ENCODE measurements at regions not wholly inside any gene's neighbourhood (a gene's known extent, or its start where the extent isn't known, plus 50 kb on each side); places are given as distances from the start of the nearest gene placed in this dataset.
"Not testable (repeated sequence)": the region's sequence is repeated elsewhere in the genome, so short reads cannot be mapped to it uniquely, and the experiment has no call there.

GRCh38 chr5:154673506-154673905 is 81.7 kb upstream of the LARP1 start:
- Mint-ChIP-seq H3K9me3 (no peaks in the 10 kb centered on the region), H3K4me3 (no peak overlapping the region), H3K27me3 (ENCODE audit: low read depth) (no peaks in the 10 kb centered on the region), H3K4me1 (ENCODE audit: low read depth) (no peaks in the 10 kb centered on the region), H3K36me3 (ENCODE audit: insufficient read depth) (no peaks in the 10 kb centered on the region)
- no peak for DNase-seq
- no peak for ATAC-seq

GRCh38 chr5:154669913-154670312 is 85.3 kb upstream of the LARP1 start:
- not testable (repeated sequence) for ATAC-seq; H3K4me3 Mint-ChIP-seq; H3K36me3 Mint-ChIP-seq (ENCODE audit: insufficient read depth); DNase-seq; H3K27me3 Mint-ChIP-seq (ENCODE audit: low read depth); H3K4me1 Mint-ChIP-seq (ENCODE audit: low read depth)
- H3K9me3 Mint-ChIP-seq = peaks cover 11% of the 10 kb centered on the region

GRCh38 chr5:154669402-154669801 is 85.8 kb upstream of the LARP1 start:
- ATAC-seq = no peak
- no peak for DNase-seq
- peaks cover 15% of the 10 kb centered on the region for H3K9me3 Mint-ChIP-seq
- no peaks in the 10 kb centered on the region for H3K27me3 Mint-ChIP-seq (ENCODE audit: low read depth)
- peaks cover 2% of the 10 kb centered on the region for H3K36me3 Mint-ChIP-seq (ENCODE audit: insufficient read depth)
- H3K4me3 Mint-ChIP-seq = no peak overlapping the region
- no peaks in the 10 kb centered on the region for H3K4me1 Mint-ChIP-seq (ENCODE audit: low read depth)

- H3K4me3 Mint-ChIP-seq = no peak overlapping the region
- H3K9me3 Mint-ChIP-seq = peaks cover 18% of the 10 kb centered on the region
- H3K4me1 Mint-ChIP-seq (ENCODE audit: low read depth) = no peaks in the 10 kb centered on the region
- DNase-seq (no peak), ATAC-seq (no peak)
- no peaks in the 10 kb centered on the region for H3K27me3 Mint-ChIP-seq (ENCODE audit: low read depth)
- peaks cover 2% of the 10 kb centered on the region for H3K36me3 Mint-ChIP-seq (ENCODE audit: insufficient read depth)
Observed at GRCh38 chr5:154664869-154665268, 90.3 kb upstream of the LARP1 start.

- no peaks in the 10 kb centered on the region for H3K27me3 Mint-ChIP-seq (ENCODE audit: low read depth)
- no peak for ATAC-seq
- no peaks in the 10 kb centered on the region for H3K4me1 Mint-ChIP-seq (ENCODE audit: low read depth)
- H3K4me3 Mint-ChIP-seq = no peak overlapping the region
- peaks cover 2% of the 10 kb centered on the region for H3K36me3 Mint-ChIP-seq (ENCODE audit: insufficient read depth)
- no peak for DNase-seq
- H3K9me3 Mint-ChIP-seq = peaks cover 18% of the 10 kb centered on the region
Observed at GRCh38 chr5:154663424-154663823, 91.8 kb upstream of the LARP1 start.

GRCh38 chr5:154654486-154655371 is 100.4 kb upstream of the LARP1 start:
- ATAC-seq (no peak), DNase-seq (no peak)
- Mint-ChIP-seq H3K4me3 (no peak overlapping the region), H3K27me3 (ENCODE audit: low read depth) (no peaks in the 10 kb centered on the region), H3K4me1 (ENCODE audit: low read depth) (peaks cover 10% of the 10 kb centered on the region), H3K36me3 (ENCODE audit: insufficient read depth) (no peaks in the 10 kb centered on the region), H3K9me3 (no peaks in the 10 kb centered on the region)

GRCh38 chr5:154653764-154654485 is 101.3 kb upstream of the LARP1 start:
- H3K4me3 Mint-ChIP-seq = no peak overlapping the region
- H3K9me3 Mint-ChIP-seq = no peaks in the 10 kb centered on the region
- no peak for ATAC-seq

GRCh38 chr5:154653418-154653763 is 101.8 kb upstream of the LARP1 start:
- Mint-ChIP-seq H3K27me3 (ENCODE audit: low read depth) (peaks cover 2% of the 10 kb centered on the region), H3K9me3 (no peaks in the 10 kb centered on the region), H3K4me3 (no peak overlapping the region), H3K4me1 (ENCODE audit: low read depth) (peaks cover 10% of the 10 kb centered on the region), H3K36me3 (ENCODE audit: insufficient read depth) (no peaks in the 10 kb centered on the region)
- no peak for ATAC-seq
- DNase-seq = no peak

More at GRCh38 chr5:154653764-154654485, 101.3 kb upstream of the LARP1 start:
- Mint-ChIP-seq H3K36me3 (ENCODE audit: insufficient read depth) (no peaks in the 10 kb centered on the region), H3K27me3 (ENCODE audit: low read depth) (no peaks in the 10 kb centered on the region), H3K4me1 (ENCODE audit: low read depth) (peaks cover 10% of the 10 kb centered on the region)
- DNase-seq = no peak

- Mint-ChIP-seq H3K9me3 (no peaks in the 10 kb centered on the region), H3K27me3 (ENCODE audit: low read depth) (peaks cover 3% of the 10 kb centered on the region), H3K36me3 (ENCODE audit: insufficient read depth) (no peaks in the 10 kb centered on the region), H3K4me1 (ENCODE audit: low read depth) (peaks cover 11% of the 10 kb centered on the region), H3K4me3 (no peak overlapping the region)
- DNase-seq = no peak
- ATAC-seq = no peak
Observed at GRCh38 chr5:154652746-154653417, 102.3 kb upstream of the LARP1 start.

- not testable (repeated sequence) for H3K9me3 Mint-ChIP-seq; ATAC-seq; H3K4me3 Mint-ChIP-seq; H3K36me3 Mint-ChIP-seq (ENCODE audit: insufficient read depth); DNase-seq
- Mint-ChIP-seq H3K4me1 (ENCODE audit: low read depth) (peaks cover 22% of the 10 kb centered on the region), H3K27me3 (ENCODE audit: low read depth) (peaks cover 14% of the 10 kb centered on the region)
Observed at GRCh38 chr5:154651795-154652194, 103.4 kb upstream of the LARP1 start.

- Mint-ChIP-seq H3K27me3 (ENCODE audit: low read depth) (peaks cover 19% of the 10 kb centered on the region), H3K36me3 (ENCODE audit: insufficient read depth) (no peaks in the 10 kb centered on the region)
Observed at GRCh38 chr5:154648706-154649105, 106.5 kb upstream of the LARP1 start.

GRCh38 chr5:154648229-154648628 is 106.9 kb upstream of the LARP1 start:
- no peak for ATAC-seq

More at GRCh38 chr5:154648706-154649105, 106.5 kb upstream of the LARP1 start:
- ATAC-seq (no peak), DNase-seq (no peak)
- peaks cover 15% of the 10 kb centered on the region for H3K4me1 Mint-ChIP-seq (ENCODE audit: low read depth)
- peaks cover 5% of the 10 kb centered on the region for H3K9me3 Mint-ChIP-seq
- H3K4me3 Mint-ChIP-seq = no peak overlapping the region

GRCh38 chr5:154647761-154648145 is 107.4 kb upstream of the LARP1 start:
- DNase-seq = no peak
- Mint-ChIP-seq H3K27me3 (ENCODE audit: low read depth) (peaks cover 19% of the 10 kb centered on the region), H3K4me1 (ENCODE audit: low read depth) (peaks cover 15% of the 10 kb centered on the region), H3K36me3 (ENCODE audit: insufficient read depth) (peaks cover 4% of the 10 kb centered on the region), H3K4me3 (peak overlapping the region; percentile 68), H3K9me3 (peaks cover 14% of the 10 kb centered on the region)
- ATAC-seq = no peak

More at GRCh38 chr5:154648229-154648628, 106.9 kb upstream of the LARP1 start:
- peaks cover 4% of the 10 kb centered on the region for H3K36me3 Mint-ChIP-seq (ENCODE audit: insufficient read depth)
- H3K9me3 Mint-ChIP-seq = peaks cover 10% of the 10 kb centered on the region
- no peak overlapping the region for H3K4me3 Mint-ChIP-seq
- no peak for DNase-seq
- peaks cover 15% of the 10 kb centered on the region for H3K4me1 Mint-ChIP-seq (ENCODE audit: low read depth)
- H3K27me3 Mint-ChIP-seq (ENCODE audit: low read depth) = peaks cover 19% of the 10 kb centered on the region

GRCh38 chr5:154647114-154647760 is 107.9 kb upstream of the LARP1 start:
- peaks cover 14% of the 10 kb centered on the region for H3K9me3 Mint-ChIP-seq
- peaks cover 19% of the 10 kb centered on the region for H3K27me3 Mint-ChIP-seq (ENCODE audit: low read depth)
- peak overlapping the region; percentile 68 for H3K4me3 Mint-ChIP-seq
- peaks cover 4% of the 10 kb centered on the region for H3K36me3 Mint-ChIP-seq (ENCODE audit: insufficient read depth)
- DNase-seq (peak; percentile 8), ATAC-seq (peak; percentile 74 to 75)
- peaks cover 15% of the 10 kb centered on the region for H3K4me1 Mint-ChIP-seq (ENCODE audit: low read depth)

All from activated T-cell treated with anti-CD3 and anti-CD28 coated beads, Interleukin-2, amount 50 U/mL, for 4 hours (primary cell).